ENCODE measurements at regions not wholly inside any gene's neighbourhood (a gene's known extent, or its start where the extent isn't known, plus 50 kb on each side); places are given as distances from the start of the nearest gene placed in this dataset.

GRCh38 chr1:162993846-162994245 lies 75.3 kb upstream of the RGS4 start:
- TF ChIP-seq CTCF (conservative IDR thresholded peaks at IDR 0.05; ENCODE audit: low read depth, low read length): no peak
- TF ChIP-seq EZH2 (IDR thresholded peaks at IDR 0.05; ENCODE audit: borderline replicate concordance, low read depth, low read length, poor library complexity, severe bottlenecking): no peak
